Coronary artery (tissue), 2 donors: ENCODE measurements at regions not wholly inside any gene's neighbourhood (a gene's known extent, or its start where the extent isn't known, plus 50 kb on each side); places are given as distances from the start of the nearest gene placed in this dataset.
A peak's percentile ranks its signal among the peaks of the same experiment; 100 is the strongest.

Source experiments
- DNase-seq: peaks from one replicate; pipeline ENCODE4 v3.0.0-alpha.2; 2017; ENCODE audit warnings: low spot score
- H3K27ac ChIP-seq, 2 donors: fragments of 200-600 bp; sonication (generic); one replicate each; pipeline ENCODE4 v1.5.1; 2016 to 2019
- H3K4me3 ChIP-seq: fragments of 200-600 bp; sonication (generic); 2 replicates; pipeline ENCODE4 v1.5.1; 2016; ENCODE audit warnings: mild to moderate bottlenecking, moderate library complexity
- TF ChIP-seq, protein P1 (sequence below): fragments of 200-600 bp; sonication (generic); IDR thresholded peaks from one replicate; pipeline ENCODE4 v1.5.1; 2019; ENCODE audit warnings: antibody characterized with exemption

DNA sequence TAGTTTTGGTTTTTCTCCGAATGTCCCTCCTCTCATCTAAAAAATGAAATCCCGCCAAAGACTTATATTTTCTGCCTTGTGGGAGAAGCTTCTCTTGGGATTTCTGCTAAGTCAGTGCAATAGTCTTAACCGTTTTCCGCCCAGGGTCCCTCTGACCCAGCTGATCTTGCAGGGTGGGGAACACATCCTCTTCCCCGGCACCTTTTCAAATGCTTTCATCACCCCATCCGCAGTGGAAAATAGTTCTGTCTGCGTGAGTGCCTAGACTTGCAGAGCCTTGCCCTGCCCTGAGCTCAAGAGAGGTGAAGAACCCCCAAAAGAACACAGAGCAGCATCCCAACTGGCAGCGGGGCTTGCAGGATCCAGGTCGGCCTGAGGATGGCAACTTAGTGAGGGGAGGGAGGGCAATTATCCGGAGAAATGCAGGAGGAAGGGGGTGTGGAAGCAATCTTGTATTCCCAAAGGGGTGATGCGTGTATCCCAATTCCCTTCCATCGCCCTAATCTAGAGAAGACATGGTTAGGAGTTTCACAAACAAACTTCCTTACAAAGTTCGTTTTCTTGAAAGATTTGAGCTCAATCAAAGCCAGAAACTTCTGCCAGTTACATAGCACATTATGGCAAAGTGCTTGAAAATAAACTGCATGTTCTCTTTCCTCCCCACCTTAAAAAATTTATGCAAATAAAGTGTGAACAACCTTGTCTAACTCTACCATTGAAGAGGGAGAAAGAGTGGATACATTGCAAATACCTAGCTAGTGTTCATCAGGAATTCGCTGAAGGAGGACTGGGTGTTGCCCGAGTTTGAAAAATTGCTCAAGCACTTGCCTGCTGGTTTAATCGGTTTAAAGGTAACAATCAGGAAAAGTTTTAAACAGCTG lies 79.9 kb downstream of the NR2F2 start:
- Histone ChIP-seq H3K4me3 (peak overlapping the region; percentile 67), H3K27ac (no peak overlapping the region)
- TF ChIP-seq, protein P1, sequence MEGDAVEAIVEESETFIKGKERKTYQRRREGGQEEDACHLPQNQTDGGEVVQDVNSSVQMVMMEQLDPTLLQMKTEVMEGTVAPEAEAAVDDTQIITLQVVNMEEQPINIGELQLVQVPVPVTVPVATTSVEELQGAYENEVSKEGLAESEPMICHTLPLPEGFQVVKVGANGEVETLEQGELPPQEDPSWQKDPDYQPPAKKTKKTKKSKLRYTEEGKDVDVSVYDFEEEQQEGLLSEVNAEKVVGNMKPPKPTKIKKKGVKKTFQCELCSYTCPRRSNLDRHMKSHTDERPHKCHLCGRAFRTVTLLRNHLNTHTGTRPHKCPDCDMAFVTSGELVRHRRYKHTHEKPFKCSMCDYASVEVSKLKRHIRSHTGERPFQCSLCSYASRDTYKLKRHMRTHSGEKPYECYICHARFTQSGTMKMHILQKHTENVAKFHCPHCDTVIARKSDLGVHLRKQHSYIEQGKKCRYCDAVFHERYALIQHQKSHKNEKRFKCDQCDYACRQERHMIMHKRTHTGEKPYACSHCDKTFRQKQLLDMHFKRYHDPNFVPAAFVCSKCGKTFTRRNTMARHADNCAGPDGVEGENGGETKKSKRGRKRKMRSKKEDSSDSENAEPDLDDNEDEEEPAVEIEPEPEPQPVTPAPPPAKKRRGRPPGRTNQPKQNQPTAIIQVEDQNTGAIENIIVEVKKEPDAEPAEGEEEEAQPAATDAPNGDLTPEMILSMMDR, result no peak
- no peak for DNase-seq

- H3K4me3 ChIP-seq, result no peak overlapping the region
- TF ChIP-seq, protein P1, result no peak
- no peak overlapping the region for H3K27ac ChIP-seq
- no peak for DNase-seq
Measured at GRCh38 chr15:96411056-96412031, 80.8 kb downstream of the NR2F2 start.

DNA sequence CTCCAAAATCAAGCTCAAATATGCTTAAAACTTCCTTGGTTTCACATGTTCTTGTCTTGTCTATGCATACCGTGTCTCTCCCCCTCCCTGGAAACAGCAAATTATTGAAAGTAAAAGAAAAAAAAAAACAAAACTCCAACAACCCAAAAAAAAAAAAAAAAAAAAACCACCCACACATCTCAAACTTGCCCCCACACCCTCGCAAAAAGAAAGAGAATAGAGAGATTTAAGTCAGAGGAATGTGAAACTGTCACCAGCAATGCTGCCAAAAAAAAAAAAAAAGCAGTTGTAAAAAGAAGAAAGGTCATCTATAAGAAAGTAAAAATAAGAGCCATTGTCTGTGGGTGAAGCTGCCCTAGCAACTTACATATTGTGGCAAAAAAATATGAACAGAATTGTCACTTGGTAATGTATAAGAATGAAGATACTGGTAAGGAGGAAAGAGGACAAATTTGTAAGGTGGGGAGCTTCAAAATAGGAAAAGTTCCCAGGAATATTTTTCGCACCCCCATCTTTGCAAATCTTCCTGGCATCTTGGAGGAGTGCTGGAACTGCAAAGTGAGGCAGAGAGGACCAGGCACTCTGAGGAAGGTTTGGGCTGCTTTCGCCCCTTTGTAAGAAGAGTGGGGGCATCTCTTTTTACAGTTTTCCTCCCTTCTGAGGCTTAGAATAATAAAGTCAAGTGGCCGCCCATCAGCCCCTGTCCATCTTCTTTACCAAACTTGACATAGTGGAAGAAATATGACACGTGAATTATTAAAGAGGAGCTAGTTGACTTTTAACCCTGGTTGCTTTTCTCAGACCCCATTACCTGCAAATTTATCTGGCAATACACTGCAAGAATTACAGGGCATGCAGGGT lies 81.8 kb downstream of the NR2F2 start:
- Histone ChIP-seq H3K4me3 (no peak overlapping the region), H3K27ac (no peak overlapping the region)
- no peak for DNase-seq
- TF ChIP-seq, protein P1, result no peak

DNA sequence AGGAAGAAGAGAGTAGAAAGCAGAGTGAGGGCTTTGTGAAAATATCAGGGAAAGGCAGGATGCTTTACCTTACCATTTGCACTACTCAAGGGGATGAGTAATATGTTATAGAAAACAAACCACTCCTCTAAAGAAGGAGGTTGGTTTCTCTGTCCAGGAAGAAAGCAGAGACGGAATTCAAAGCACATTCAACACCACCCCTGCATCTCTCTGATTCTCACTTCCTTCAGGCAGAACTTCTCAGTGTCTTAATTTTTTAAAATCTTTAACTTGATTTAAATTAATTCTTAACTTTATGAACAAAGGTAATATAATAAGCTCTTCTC lies 82.4 kb downstream of the NR2F2 start:
- TF ChIP-seq, protein P1, result no peak
- Histone ChIP-seq H3K27ac (no peak overlapping the region), H3K4me3 (no peak overlapping the region)
- DNase-seq, result no peak

DNA sequence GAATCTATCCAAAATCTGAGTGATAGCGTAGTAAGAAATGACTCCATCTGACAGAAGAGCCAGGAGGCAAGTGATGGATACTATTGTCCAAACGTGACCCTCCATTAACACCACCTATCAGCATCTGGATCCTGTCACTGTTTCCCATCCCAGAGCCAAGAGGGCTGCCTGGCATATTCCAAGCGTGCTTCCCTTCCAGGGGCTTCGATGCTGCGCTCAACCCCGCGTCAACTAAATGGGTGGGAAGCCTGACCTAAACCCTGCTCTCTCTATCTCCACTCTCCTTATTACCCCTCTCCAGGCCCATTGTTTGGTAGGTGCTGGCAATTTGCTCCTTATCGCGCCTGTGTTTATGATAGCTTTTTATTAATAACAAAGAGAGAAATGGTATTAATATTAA lies 83.2 kb downstream of the NR2F2 start:
- no peak overlapping the region for H3K27ac ChIP-seq
- TF ChIP-seq, protein P1, result no peak
- H3K4me3 ChIP-seq, result no peak overlapping the region
- no peak for DNase-seq

DNA sequence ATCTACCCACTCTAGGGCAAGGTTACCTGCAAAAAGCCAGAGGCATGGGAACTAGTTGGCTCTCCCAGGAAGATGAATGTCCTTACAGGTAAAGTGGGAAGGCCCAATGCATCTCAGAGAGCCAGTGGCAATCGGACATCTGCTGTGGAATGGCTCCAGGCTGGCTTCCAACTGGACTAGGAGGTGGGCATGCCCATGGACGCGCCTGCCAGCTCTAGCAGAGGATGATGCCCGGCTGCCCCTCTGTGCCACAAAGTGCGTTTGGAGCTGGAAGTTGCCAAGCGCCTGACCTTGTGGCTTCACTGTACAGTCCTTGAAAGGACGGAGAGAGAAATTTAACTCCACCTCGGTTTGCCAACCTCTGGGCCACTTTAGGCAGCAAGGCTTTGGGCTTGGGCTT lies 84.4 kb downstream of the NR2F2 start:
- H3K4me3 ChIP-seq, result no peak overlapping the region
- H3K27ac ChIP-seq, result no peak overlapping the region
- DNase-seq, result no peak
- TF ChIP-seq, protein P1, result no peak
